ENCODE measurements at regions not wholly inside any gene's neighbourhood (a gene's known extent, or its start where the extent isn't known, plus 50 kb on each side); places are given as distances from the start of the nearest gene placed in this dataset.
"Not testable (repeated sequence)": the region's sequence is repeated elsewhere in the genome, so short reads cannot be mapped to it uniquely, and the experiment has no call there.

DNA sequence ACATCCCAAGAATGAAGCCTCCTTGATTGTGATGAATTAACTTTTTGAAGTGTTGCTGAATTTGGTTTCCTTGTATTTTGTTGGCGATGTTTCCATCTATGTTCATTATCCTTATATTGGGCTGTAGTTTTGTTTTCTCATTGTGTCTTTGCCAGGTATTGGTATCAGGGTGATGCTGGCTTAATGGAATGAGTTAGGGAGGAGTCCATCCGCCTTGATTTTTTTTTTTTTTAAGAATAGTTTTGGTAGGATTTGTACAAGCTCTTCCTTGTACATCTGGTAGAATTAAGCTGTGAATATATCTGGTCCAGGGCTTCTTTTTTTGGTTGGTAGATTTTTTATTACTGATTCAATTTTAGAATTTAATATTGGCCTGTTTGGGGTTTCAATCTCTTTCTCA is 166.1 kb upstream of the WDFY3 start:
- Histone ChIP-seq H4K20me1 (ENCODE audit: insufficient read depth, low read length) (no peaks in the 10 kb centered on the region), H3K27me3 (ENCODE audit: insufficient read depth, low read length) (no peaks in the 10 kb centered on the region), H3F3A (ENCODE audit: insufficient read depth, low read length) (no peaks in the 10 kb centered on the region), H3K4me3 (ENCODE audit: low read depth, low read length, poor library complexity, severe bottlenecking) (no peak overlapping the region), H3K9me3 (ENCODE audit: low read length) (no peaks in the 10 kb centered on the region), H3K9ac (ENCODE audit: low read length) (no peak overlapping the region), H3K4me1 (ENCODE audit: insufficient read depth, low read length, severe bottlenecking) (peaks cover 14% of the 10 kb centered on the region), H3K9me2 (ENCODE audit: low read depth, low read length) (no peaks in the 10 kb centered on the region), H2AFZ (ENCODE audit: low read length) (no peak overlapping the region), H3K27ac (ENCODE audit: low read depth, low read length, poor library complexity, severe bottlenecking) (no peak overlapping the region), H3K36me3 (ENCODE audit: insufficient read depth, low read length) (no peaks in the 10 kb centered on the region), H3K4me2 (ENCODE audit: low read length) (no peak overlapping the region), H3K79me2 (ENCODE audit: insufficient read depth, low read length) (no peaks in the 10 kb centered on the region)
- TF ChIP-seq EZH2 (IDR thresholded peaks at IDR 0.05; ENCODE audit: borderline replicate concordance, low read length) (no peak), CTCF (IDR thresholded peaks at IDR 0.05; ENCODE audit: low read length) (no peak)

DNA sequence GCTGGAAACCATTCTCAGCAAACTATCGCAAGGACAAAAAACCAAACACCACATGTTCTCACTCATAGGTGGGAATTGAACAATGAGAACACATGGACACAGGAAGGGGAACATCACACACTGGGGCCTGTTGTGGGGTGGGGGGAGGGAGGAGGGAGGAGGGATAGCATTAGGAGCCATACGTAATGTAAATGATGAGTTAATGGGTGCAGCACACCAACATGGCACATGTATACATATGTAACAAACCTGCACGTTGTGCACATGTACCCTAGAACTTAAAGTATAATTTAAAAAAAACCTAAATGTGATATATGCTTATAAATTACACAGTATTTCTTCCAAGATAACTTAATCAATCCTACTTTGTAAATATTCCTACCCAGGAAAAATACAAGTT is 173.3 kb upstream of the WDFY3 start:
- H3K4me3 ChIP-seq (ENCODE audit: low read depth, low read length, poor library complexity, severe bottlenecking); H4K20me1 ChIP-seq (ENCODE audit: insufficient read depth, low read length); H2AFZ ChIP-seq (ENCODE audit: low read length); H3K27ac ChIP-seq (ENCODE audit: low read depth, low read length, poor library complexity, severe bottlenecking); H3F3A ChIP-seq (ENCODE audit: insufficient read depth, low read length); H3K4me1 ChIP-seq (ENCODE audit: insufficient read depth, low read length, severe bottlenecking); H3K4me2 ChIP-seq (ENCODE audit: low read length); H3K27me3 ChIP-seq (ENCODE audit: insufficient read depth, low read length); H3K9me2 ChIP-seq (ENCODE audit: low read depth, low read length); H3K79me2 ChIP-seq (ENCODE audit: insufficient read depth, low read length); H3K36me3 ChIP-seq (ENCODE audit: insufficient read depth, low read length); H3K9me3 ChIP-seq (ENCODE audit: low read length); H3K9ac ChIP-seq (ENCODE audit: low read length): not testable (repeated sequence)

DNA sequence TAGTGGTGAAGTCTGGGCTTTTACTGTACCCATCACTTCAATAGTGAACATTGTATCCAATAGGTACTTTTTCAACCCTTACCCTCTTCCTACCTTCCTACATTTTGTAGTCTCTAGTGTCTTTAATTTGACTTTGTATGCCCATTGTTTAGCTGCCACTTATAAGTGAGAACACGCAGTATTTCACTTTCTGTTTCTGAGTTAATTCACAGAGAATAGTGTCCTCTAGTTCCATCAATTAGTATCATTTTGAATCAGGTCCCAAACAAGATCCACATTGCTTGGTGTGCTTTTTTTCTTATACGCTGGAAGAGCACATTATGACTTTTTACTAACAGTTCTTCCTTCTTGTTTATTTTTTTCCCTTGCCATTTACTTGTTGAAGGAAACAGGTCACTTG is 176.0 kb upstream of the WDFY3 start:
- Histone ChIP-seq H3K9me2 (ENCODE audit: low read depth, low read length) (no peaks in the 10 kb centered on the region), H3F3A (ENCODE audit: insufficient read depth, low read length) (no peaks in the 10 kb centered on the region), H3K9ac (ENCODE audit: low read length) (no peak overlapping the region), H4K20me1 (ENCODE audit: insufficient read depth, low read length) (no peaks in the 10 kb centered on the region), H3K4me3 (ENCODE audit: low read depth, low read length, poor library complexity, severe bottlenecking) (no peak overlapping the region), H3K9me3 (ENCODE audit: low read length) (no peaks in the 10 kb centered on the region), H3K36me3 (ENCODE audit: insufficient read depth, low read length) (no peaks in the 10 kb centered on the region), H3K27me3 (ENCODE audit: insufficient read depth, low read length) (no peaks in the 10 kb centered on the region), H3K79me2 (ENCODE audit: insufficient read depth, low read length) (no peaks in the 10 kb centered on the region), H3K4me2 (ENCODE audit: low read length) (no peak overlapping the region), H2AFZ (ENCODE audit: low read length) (no peak overlapping the region), H3K4me1 (ENCODE audit: insufficient read depth, low read length, severe bottlenecking) (peaks cover 3% of the 10 kb centered on the region), H3K27ac (ENCODE audit: low read depth, low read length, poor library complexity, severe bottlenecking) (no peak overlapping the region)
- no peak for TF ChIP-seq CTCF (IDR thresholded peaks at IDR 0.05; ENCODE audit: low read length)
- no peak for TF ChIP-seq EZH2 (IDR thresholded peaks at IDR 0.05; ENCODE audit: borderline replicate concordance, low read length)

GRCh38 chr4:85147481-85148076 is 181.1 kb upstream of the WDFY3 start:
- peak overlapping the region; percentile 71 for H3K4me2 ChIP-seq (ENCODE audit: low read length)
- peak overlapping the region; percentile 23; the same call in 1 of the 2 replicates for H2AFZ ChIP-seq (ENCODE audit: low read length)
- peak overlapping the region; percentile 59 for H3K27ac ChIP-seq (ENCODE audit: low read depth, low read length, poor library complexity, severe bottlenecking)

More at GRCh38 chr4:85147481-85148076, 181.1 kb upstream of the WDFY3 start:
- Histone ChIP-seq H3K9me3 (ENCODE audit: low read length) (no peaks in the 10 kb centered on the region), H3K4me1 (ENCODE audit: insufficient read depth, low read length, severe bottlenecking) (peaks cover 43% of the 10 kb centered on the region), H3K36me3 (ENCODE audit: insufficient read depth, low read length) (no peaks in the 10 kb centered on the region), H3K27me3 (ENCODE audit: insufficient read depth, low read length) (no peaks in the 10 kb centered on the region), H4K20me1 (ENCODE audit: insufficient read depth, low read length) (no peaks in the 10 kb centered on the region), H3K4me3 (ENCODE audit: low read depth, low read length, poor library complexity, severe bottlenecking) (peak overlapping the region; percentile 65), H3K9ac (ENCODE audit: low read length) (peak overlapping the region; percentile 70), H3F3A (ENCODE audit: insufficient read depth, low read length) (no peaks in the 10 kb centered on the region), H3K9me2 (ENCODE audit: low read depth, low read length) (no peaks in the 10 kb centered on the region), H3K79me2 (ENCODE audit: insufficient read depth, low read length) (peaks cover 18% of the 10 kb centered on the region)
- TF ChIP-seq EZH2 (IDR thresholded peaks at IDR 0.05; ENCODE audit: borderline replicate concordance, low read length) = no peak
- TF ChIP-seq CTCF (IDR thresholded peaks at IDR 0.05; ENCODE audit: low read length) = peak; percentile 73
